Heart left ventricle (tissue), 13 donors: ENCODE measurements at regions not wholly inside any gene's neighbourhood (a gene's known extent, or its start where the extent isn't known, plus 50 kb on each side); places are given as distances from the start of the nearest gene placed in this dataset.

Experiments
- POLR2A ChIP-seq, 2 donors: fragments of 450-650 bp; IDR thresholded peaks; one replicate each; pipeline ENCODE4 v1.6.1; 2017; ENCODE audit warnings: antibody characterized with exemption in 2 of 2, mild to moderate bottlenecking in 2 of 2, moderate library complexity in 2 of 2
- TF ChIP-seq, protein P1 (sequence below), 12 donors: fragments of 200-600 bp; sonication (generic) in 4 of 12; IDR thresholded peaks; one replicate each; pipeline versions ENCODE4 v1.5.0 to v1.8.0; 2018 to 2022; ENCODE audit warnings: antibody characterized with exemption in 12 of 12, mild to moderate bottlenecking in 5 of 12
- donor health status: ischemic (EF 13 %, LVEDD 7.1; RV severe dilation, severe dysfunction).
- donor health status: DM: no; HTN: yes; CAD: no.
- donor health status: DM: no; HTN: no; CAD: no.
- donor health status: ischemic (EF 25% LVEDD 6.9; RV normal size, moderate dysfunction).
- donor health status: ischemic (EF 25% LVEDD 5.7; RV mildly dilated, moderate dysfunction).
- donor health status: ischemic (EF 35%, LVEDD 5.7; RV mildly dilated, moderate dysfunction).
- donor health status: nonischemic (EF 11% LVEDD 7.7; RV severe dilation, severe dysfunction).
- donor health status: DM: yes; HTN: yes; CAD: no.
- donor health status: PGD.
- donor health status: ischemic (EF 29% LVEDD 5.4; RV normal size, mild dysfunction).
- donor health status: nonischemic (EF 23%, LVEDD 6.1; RV moderate dilation, normal function).

GRCh38 chr6:40135491-40136072 lies 201.3 kb upstream of the MOCS1 start:
- TF ChIP-seq, protein P1, sequence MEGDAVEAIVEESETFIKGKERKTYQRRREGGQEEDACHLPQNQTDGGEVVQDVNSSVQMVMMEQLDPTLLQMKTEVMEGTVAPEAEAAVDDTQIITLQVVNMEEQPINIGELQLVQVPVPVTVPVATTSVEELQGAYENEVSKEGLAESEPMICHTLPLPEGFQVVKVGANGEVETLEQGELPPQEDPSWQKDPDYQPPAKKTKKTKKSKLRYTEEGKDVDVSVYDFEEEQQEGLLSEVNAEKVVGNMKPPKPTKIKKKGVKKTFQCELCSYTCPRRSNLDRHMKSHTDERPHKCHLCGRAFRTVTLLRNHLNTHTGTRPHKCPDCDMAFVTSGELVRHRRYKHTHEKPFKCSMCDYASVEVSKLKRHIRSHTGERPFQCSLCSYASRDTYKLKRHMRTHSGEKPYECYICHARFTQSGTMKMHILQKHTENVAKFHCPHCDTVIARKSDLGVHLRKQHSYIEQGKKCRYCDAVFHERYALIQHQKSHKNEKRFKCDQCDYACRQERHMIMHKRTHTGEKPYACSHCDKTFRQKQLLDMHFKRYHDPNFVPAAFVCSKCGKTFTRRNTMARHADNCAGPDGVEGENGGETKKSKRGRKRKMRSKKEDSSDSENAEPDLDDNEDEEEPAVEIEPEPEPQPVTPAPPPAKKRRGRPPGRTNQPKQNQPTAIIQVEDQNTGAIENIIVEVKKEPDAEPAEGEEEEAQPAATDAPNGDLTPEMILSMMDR (IDR thresholded peaks at IDR 0.05) = no peak
- no peak for TF ChIP-seq POLR2A (IDR thresholded peaks at IDR 0.05)
